Kidney glomerular epithelial cell (primary cell): ENCODE measurements at regions not wholly inside any gene's neighbourhood (a gene's known extent, or its start where the extent isn't known, plus 50 kb on each side); places are given as distances from the start of the nearest gene placed in this dataset.
"Not testable (repeated sequence)": the region's sequence is repeated elsewhere in the genome, so short reads cannot be mapped to it uniquely, and the experiment has no call there.

Source experiments
- DNase-seq: peaks from one replicate; lab custom pipeline; 2025; lab: John Stamatoyannopoulos, UW

GRCh38 chr15:70247281-70247680 lies 149.6 kb upstream of the TLE3 start:
- no peak for DNase-seq

GRCh38 chr15:70246623-70247220 lies 149.0 kb upstream of the TLE3 start:
- DNase-seq, result no peak

- DNase-seq, result no peak
Measured at GRCh38 chr15:70245932-70246622, 148.4 kb upstream of the TLE3 start.

GRCh38 chr15:70244978-70245542 lies 147.3 kb upstream of the TLE3 start:
- no peak for DNase-seq

GRCh38 chr15:70243686-70244540 lies 146.2 kb upstream of the TLE3 start:
- no peak for DNase-seq

GRCh38 chr15:70242951-70243685 lies 145.4 kb upstream of the TLE3 start:
- DNase-seq, result no peak

DNA sequence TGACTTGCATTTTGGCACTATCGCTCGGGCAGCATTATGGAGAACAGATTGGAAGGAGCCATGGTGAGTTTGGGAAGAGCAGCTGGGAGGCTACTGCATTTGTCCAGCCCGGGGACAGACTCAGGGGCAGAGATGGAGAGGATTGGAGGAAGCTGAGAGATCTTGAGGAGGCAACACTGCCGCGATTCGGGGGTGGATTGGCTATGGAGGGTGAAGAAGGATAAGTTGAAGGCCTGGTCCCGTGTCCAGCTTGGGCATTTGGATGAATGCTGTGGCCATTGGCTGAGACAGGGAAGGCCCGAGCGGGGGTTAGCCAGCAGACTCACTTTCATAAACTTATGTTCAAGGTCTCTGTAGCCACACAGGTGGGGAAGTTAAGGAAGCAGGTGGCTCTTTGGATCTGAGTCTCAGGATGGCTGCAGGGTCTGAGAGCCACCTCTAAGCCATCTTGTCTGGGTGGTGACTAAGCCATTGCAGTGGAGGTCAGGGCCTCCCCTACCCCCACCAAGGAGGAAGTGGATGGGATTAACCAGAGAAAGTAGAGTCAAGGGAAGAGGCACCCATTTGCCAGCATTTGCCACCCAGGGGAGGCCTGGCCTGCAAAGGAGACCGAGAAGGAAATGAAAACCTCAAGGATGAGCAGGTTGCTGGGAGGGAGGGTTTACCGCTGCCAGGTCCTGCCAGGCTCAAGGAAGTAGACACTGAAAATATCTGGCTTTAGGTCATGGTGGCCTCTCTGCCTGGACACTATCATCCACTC lies 144.0 kb upstream of the TLE3 start:
- no peak for DNase-seq

GRCh38 chr15:70240820-70241430 lies 143.2 kb upstream of the TLE3 start:
- DNase-seq, result no peak

- DNase-seq, result no peak
Measured at GRCh38 chr15:70240082-70240481, 142.4 kb upstream of the TLE3 start.

DNA sequence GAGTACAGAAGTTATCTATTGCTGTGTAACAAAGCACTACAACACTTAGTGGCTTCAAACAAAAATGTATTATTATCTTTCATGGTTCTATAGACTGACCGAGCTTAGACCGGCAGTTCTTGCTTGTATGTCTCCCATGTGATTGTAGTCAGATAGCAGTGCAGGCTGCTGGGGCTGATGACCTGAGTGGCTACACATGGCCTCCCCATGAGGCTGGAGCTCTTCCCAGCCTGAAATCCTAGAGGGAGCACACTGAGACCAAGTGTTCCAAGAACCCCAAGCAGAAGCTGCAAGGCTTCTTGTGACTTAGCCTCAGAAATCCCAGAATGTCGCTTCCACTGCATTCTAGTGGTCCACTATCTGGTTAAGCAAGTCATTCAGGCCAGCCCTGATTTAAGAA lies 141.2 kb upstream of the TLE3 start:
- no peak for DNase-seq

DNA sequence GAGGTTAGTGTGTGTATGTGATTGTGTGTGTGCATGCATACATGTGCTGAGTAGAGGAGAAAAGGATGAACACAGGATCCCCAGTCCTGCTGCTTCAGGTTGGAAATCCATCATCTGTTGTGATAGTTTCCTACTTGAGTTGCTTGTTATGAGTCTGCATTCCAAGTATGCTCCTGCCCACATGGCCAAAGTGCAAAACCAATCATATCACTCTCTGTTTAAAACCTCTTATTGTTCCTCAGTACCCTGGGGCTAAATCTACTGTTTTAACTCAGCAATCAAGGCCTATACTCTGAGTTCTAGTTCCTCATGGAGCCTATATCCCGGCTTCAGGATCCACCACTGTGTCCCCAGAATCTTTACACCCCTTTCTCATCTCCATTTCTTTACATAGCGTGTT lies 139.9 kb upstream of the TLE3 start:
- DNase-seq, result no peak

GRCh38 chr15:70236341-70237086 lies 138.8 kb upstream of the TLE3 start:
- peak; percentile 54 for DNase-seq

DNA sequence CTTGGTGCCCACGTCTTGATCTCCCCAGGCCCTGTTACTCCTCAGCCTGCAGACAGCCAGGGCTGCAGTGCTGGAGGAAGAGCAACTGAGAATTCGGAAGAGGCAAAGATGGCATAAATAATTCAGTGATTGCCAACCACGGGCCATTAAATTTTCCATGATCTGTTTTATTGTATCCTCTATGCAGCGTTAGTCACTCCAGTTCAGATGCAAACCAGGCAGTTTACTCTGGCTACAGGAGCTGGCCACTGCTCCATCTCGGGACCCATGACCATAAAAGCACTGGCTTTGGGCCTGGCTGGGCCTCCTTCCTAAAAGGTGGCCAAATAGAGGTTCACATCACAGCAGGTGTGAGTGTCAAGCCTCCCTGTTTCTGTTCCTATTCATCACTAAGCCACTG lies 137.6 kb upstream of the TLE3 start:
- no peak for DNase-seq

GRCh38 chr15:70234256-70234905 lies 136.7 kb upstream of the TLE3 start:
- DNase-seq, result no peak

- DNase-seq, result no peak
Measured at GRCh38 chr15:70231484-70231883, 133.8 kb upstream of the TLE3 start.

- DNase-seq, result not testable (repeated sequence)
Measured at GRCh38 chr15:70227918-70228317, 130.2 kb upstream of the TLE3 start.

DNA sequence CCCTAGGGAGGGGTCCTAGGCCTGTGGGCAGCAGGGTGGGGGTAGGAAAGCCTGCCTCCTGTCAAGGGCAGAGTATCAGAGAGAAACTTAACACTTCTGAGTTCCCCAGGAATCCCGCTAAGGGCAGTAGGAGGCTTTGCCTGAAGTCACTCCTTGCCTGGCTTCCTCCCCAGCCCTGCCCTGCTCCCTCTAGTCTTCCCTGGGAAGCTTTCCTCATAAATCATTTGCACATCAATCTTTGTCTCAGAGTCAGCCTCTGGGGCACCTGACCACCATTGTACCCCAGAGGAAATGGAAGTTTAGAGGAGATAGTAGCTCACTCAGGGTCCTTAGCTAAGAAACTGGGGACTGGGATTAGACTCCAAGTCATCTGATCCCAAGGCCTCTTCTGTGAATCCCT lies 129.4 kb upstream of the TLE3 start:
- DNase-seq, result no peak

- DNase-seq, result no peak
Measured at GRCh38 chr15:70226337-70226980, 128.7 kb upstream of the TLE3 start.

GRCh38 chr15:70225416-70225815 lies 127.7 kb upstream of the TLE3 start:
- DNase-seq, result no peak
